HG02588 (cell line): ENCODE measurements at regions not wholly inside any gene's neighbourhood (a gene's known extent, or its start where the extent isn't known, plus 50 kb on each side); places are given as distances from the start of the nearest gene placed in this dataset.

Experiments used
- ATAC-seq: cut with Tn5 transposase; IDR thresholded peaks from one replicate; pipeline ENCODE4 v1.9.1; 2021; ENCODE audit warnings: mild to moderate bottlenecking, moderate library complexity; ENCODE audit not compliant: unreplicated experiment

GRCh38 chr7:41313171-41313570 is 389.7 kb downstream of the INHBA start:
- no peak for ATAC-seq

- ATAC-seq = no peak
Observed at GRCh38 chr7:41312235-41312634, 390.7 kb downstream of the INHBA start.

- no peak for ATAC-seq
Observed at GRCh38 chr7:41311301-41311700, 391.6 kb downstream of the INHBA start.

GRCh38 chr7:41306486-41306885 is 396.4 kb downstream of the INHBA start:
- ATAC-seq = no peak

GRCh38 chr7:41305001-41305400 is 397.9 kb downstream of the INHBA start:
- ATAC-seq = peak; percentile 67

GRCh38 chr7:41303709-41304108 is 399.2 kb downstream of the INHBA start:
- ATAC-seq = no peak

- no peak for ATAC-seq
Observed at GRCh38 chr7:41298409-41298808, 404.5 kb downstream of the INHBA start.

- ATAC-seq = no peak
Observed at GRCh38 chr7:41297166-41297565, 405.7 kb downstream of the INHBA start.

- ATAC-seq = no peak
Observed at GRCh38 chr7:41295455-41295815, 407.5 kb downstream of the INHBA start.

GRCh38 chr7:41294556-41295454 is 408.1 kb downstream of the INHBA start:
- ATAC-seq = no peak

GRCh38 chr7:41292487-41292886 is 410.4 kb downstream of the INHBA start:
- ATAC-seq = no peak

- ATAC-seq = no peak
Observed at GRCh38 chr7:41287559-41288335, 415.1 kb downstream of the INHBA start.

GRCh38 chr7:41280491-41280890 is 422.4 kb downstream of the INHBA start:
- no peak for ATAC-seq

GRCh38 chr7:41277561-41277960 is 425.3 kb downstream of the INHBA start:
- no peak for ATAC-seq

- ATAC-seq = no peak
Observed at GRCh38 chr7:41275255-41275654, 427.6 kb downstream of the INHBA start.

GRCh38 chr7:41274179-41274578 is 428.7 kb downstream of the INHBA start:
- no peak for ATAC-seq

GRCh38 chr7:41272664-41273063 is 430.2 kb downstream of the INHBA start:
- ATAC-seq = no peak

GRCh38 chr7:41268878-41269277 is 434.0 kb downstream of the INHBA start:
- ATAC-seq = no peak

- no peak for ATAC-seq
Observed at GRCh38 chr7:41261080-41261479, 441.8 kb downstream of the INHBA start.

- no peak for ATAC-seq
Observed at GRCh38 chr7:41257660-41258059, 445.2 kb downstream of the INHBA start.

- ATAC-seq = no peak
Observed at GRCh38 chr7:41256186-41256945, 446.5 kb downstream of the INHBA start.
